DMS79 treated with DMSO at 0.1 percent for 48 hours (cell line): ENCODE measurements at regions not wholly inside any gene's neighbourhood (a gene's known extent, or its start where the extent isn't known, plus 50 kb on each side); places are given as distances from the start of the nearest gene placed in this dataset.
"Not testable (repeated sequence)": the region's sequence is repeated elsewhere in the genome, so short reads cannot be mapped to it uniquely, and the experiment has no call there.

Experiments
- DNase-seq: peaks from one replicate; lab custom pipeline; 2025; lab: John Stamatoyannopoulos, UW

DNA sequence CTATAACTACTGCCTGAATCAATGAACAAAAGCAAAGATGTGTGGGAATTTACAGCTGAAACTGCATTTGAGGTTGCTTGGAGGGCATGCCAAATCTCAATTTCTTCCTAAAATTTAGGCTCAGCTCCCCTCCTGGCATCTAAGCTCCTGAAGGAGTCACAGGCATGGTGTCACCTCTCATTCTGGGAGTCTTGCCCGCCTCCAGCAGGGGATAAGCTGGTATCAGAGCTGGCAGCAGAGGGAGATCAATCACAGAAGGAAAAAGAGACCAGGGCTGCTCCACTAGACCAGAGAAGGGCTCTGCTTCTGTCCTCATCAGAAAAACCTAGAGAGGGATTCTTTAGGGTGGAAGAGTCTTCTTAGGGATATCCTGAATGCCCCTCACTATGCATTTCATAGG lies 150.4 kb upstream of the SLC6A11 start:
- no peak for DNase-seq

DNA sequence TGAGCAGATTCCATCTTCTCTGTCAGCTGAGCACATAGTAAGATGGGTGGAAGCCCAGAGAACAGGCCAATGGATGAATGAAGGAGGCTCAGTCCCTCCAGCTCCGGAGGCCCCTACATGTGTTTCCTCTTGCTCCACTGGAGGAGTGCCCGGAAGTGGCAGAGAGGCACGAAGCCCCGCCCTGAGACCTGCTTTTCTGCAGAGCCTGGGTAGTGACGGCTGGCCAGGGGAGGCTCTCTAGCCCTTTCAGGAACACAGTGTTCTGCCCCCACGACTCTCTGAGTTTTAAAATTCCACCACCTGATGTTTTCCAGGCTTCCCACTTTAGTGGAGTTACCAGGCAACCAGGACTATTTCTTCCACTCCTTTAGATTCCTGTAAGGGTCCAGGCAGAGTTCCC lies 149.4 kb upstream of the SLC6A11 start:
- DNase-seq: no peak

DNA sequence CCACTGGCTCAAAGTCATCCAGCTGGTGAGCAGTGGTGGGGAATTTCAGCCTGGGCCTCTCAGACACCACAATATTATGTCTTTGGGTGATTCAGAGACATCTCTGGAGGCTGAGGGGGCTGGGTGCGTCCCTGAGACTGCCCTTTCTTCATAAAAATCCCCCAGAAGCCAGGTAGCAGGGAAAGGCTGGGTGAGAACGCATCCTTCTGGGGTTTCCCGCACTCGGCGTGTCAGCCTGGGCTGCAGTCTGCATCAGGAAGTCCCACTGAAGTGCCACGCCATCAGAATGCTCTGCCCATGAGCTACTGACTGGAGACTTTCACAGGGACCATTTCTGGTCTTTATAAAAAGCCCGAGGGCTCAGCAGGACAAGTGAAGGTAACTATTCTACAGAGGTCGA lies 148.8 kb upstream of the SLC6A11 start:
- DNase-seq: no peak

DNA sequence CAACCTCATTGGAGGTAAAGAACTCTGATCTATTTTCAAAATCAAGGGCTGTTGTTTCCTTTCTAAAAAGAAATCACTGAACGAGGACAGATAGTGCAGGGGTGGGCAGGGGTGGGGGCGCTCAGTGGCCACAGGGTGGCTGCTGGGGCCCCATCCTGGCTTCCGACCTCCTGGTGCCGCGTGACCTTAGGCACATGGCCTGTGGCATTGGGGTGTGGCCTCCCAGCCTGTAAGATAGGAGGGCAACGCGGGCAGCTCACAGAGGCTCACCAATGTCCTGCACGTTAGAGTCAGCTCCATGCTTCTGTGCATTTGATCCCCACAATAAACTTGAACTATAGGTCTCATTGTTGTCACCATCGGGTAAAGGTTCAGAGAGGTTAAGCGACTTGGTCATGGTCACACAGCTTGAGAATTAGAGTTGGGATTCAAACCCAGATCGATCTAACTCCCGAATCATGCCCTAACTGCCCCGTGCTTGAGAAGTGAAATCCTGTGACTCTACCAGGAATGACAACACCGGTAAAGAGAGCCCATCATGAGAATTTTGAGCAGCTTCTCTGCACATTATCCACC lies 148.0 kb upstream of the SLC6A11 start:
- no peak for DNase-seq

DNA sequence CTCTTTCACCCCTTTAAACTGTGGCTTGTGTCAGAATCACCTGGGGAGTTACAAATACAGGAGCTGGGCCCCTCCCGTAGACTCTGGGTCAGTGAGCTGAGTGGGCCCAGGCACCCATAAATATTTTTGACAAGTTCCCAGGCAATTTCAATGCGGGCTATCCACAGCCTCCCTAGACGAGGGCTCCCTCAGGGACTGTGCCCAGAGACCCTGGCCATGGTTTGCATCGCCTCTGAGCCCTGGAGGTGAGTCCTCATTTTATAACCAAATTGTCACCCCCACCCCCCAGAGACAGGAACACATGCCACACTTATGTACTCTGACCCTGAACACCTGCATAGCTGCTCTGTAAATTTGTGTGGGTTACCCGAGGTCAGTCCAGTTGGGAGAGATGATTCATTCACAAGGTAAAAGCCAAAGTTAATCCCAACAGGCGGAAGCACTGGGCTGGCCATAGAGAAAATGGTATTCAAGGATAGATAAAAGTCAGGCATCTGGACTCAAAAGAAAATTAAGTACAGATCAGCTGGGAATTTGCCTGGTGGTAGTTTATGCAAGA lies 146.5 kb upstream of the SLC6A11 start:
- no peak for DNase-seq

DNA sequence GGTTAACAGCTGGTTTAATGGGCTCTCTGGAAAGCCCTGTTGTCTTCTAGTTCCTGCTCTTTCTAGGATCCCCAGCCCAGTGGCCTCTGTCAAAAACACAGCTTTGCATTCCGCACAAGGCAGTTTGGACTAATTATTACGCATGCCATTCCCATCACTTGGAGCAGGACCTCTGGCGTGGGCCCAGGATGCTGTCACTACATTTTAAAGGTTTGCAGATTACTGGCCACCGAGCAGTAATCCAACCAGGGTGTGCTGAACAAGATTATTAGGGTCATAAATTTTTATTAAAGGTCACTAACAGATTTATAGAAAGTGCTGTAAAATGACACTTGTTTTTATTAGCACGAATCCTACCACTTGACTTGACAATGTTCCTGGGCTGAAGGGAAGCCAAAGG lies 143.6 kb upstream of the SLC6A11 start:
- DNase-seq: no peak

DNA sequence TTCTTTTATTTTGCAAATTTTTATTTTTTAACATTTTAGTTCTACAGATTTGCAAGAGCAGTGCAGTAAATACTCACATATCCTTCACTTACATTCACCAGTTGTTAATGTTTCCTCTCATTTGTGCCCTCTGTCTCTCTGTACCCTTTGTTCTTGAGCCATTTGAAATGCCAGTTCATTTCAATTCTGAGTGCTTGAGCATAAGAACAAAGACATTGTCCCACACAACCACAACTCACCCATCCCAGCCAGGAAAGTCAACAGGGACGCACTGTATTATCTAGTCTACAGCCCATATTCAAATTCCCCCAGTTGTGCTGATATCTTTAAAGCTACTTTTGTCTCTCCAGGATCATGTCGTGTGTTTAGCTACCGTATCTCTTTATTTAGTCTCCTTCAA lies 141.4 kb upstream of the SLC6A11 start:
- DNase-seq: no peak

DNA sequence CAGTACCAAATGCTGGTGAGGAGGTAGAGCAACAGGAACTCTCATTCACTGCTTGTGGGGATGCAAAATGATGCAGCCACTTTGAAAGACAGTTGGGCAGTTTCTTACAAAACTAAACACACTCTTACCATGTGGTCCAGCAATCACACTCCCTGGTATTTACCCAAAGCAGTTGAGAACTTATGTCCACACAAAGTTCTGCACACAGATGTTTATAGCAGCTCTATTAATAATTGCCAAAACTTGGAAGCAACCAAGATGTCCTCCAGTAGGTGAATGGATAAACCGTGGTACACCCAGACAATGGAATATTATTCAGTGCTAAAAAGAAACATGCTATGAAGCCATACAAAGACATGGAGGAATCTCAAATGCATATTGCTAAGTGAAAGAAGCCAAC lies 139.1 kb upstream of the SLC6A11 start:
- DNase-seq: no peak

DNA sequence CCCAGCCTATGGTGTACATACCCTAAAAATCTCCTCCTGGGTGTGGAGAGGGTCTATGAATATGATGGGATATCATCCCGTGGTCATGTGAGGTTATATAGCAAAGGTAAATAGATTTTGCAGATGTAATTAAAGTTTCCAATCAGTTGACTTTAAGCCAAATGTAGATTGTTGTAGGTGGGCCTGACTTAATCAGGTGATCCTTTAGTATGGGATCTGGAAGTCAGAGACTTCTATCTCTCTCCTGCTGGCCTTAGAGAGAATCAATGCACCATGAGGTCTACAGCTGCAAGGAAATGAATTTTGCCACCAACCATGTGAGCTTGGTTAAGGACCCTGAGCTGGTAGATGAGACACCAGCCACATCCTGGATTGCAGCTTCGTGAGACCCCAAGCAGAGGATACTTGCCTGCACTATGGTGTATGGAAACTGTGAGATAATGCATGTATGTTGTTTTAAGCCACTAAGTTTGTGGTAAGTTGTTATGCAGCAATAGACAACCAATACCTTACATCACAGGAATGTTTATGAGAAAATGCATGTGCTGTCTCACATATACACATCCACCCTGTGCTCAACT lies 137.1 kb upstream of the SLC6A11 start:
- DNase-seq: no peak

DNA sequence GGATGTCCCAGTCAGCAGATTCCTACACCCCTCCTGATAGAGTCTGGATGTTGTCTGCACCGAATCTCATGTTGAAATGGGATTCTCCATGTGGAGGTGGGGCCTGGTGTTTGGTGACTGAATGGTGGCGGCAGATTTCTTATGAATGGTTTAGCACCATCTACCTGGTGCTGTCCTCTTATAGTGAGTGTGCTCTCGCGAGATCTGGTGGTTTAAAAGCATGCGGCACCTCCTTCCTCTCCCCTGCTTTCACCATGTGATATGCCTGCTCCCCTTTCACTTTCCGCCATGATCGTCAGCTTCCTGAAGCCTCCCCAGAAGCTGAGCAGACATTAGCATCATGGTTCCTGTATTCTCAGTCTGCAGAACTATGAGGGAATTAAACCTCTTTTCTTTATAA lies 135.2 kb upstream of the SLC6A11 start:
- DNase-seq: no peak

DNA sequence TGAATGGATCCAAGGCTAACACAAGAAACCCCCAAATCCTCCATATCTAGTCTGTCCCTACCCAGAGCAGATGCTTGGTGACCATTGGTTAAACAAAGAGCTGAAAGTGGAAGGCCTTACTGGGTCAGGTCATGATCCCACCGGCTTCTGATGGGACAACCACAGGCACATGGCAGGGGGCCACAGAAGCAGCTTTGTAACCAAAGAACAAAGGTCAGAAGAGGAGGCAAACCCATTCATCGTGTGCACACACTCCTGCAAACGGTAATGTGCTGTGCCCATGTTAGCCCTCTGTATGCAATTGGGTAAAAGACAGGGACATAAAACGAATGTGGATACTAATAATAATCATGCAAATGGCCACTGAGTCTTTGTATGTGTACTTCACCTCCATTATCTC lies 133.3 kb upstream of the SLC6A11 start:
- no peak for DNase-seq

DNA sequence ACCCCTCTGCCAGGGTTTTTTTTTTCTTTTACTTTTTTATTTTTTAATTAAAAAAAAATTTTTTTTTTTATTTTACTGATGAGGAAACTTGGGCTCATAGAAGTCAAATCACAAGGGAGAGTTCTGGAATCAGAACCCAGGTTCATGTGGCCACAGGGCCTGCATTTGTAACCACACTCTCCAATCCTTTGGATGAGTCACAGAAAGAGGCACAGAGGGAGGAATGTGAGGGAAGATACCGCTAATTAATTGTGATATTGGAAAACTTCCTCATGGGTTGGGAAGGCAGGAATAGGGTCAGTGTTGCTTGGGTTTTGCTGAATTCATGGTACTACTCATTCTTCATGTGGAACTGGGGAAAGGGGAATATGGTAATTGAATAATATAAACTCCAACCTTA lies 132.9 kb upstream of the SLC6A11 start:
- no peak for DNase-seq

DNA sequence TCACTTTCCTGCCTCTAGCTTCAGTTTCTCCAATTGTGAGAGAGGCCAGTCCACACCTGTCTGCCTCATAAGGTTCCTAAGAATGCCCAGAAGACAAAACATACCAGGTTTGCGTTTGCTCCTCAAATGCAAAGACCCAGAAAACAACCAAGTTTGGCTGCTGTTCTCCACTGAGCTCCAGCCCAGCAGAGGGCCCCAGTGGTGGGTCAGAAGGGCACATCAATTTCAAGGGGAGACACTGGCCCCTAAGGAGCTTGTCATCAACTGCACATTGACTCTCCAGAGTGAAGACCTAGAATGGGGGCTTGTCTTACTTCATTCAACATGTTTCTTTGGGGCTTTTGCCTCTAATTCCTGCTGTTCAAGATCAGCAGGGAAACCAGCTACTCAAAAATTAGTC lies 127.9 kb upstream of the SLC6A11 start:
- DNase-seq: no peak

DNA sequence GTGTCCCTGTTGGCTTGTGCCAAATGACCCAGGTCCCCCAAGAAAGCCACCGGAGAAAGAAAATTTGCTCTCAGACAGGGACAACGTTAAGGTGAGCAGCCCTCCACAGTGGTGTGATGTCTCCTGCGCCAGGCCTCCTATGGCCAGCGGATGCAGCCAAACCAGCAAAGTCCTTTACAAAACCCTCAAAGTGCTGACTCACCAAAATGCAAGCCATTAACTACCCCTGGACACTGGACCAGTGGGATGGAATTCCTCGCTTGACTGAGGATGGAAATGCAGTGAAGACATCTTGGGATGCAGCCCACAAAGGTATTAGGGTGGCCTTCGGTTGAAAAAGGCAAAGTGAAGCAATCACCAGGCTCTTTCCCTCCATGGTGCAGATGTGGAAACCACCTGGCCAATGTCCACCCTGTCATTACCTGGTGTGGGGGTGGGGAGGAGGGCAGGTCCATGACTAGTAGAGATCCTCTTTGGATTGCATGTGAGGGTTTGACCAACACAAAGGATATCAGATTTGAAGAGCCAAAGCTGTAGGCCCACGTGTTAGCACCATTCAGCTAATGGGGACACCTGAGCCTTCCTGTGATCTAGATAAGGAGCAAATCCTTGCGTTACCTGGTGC lies 127.4 kb upstream of the SLC6A11 start:
- no peak for DNase-seq

DNA sequence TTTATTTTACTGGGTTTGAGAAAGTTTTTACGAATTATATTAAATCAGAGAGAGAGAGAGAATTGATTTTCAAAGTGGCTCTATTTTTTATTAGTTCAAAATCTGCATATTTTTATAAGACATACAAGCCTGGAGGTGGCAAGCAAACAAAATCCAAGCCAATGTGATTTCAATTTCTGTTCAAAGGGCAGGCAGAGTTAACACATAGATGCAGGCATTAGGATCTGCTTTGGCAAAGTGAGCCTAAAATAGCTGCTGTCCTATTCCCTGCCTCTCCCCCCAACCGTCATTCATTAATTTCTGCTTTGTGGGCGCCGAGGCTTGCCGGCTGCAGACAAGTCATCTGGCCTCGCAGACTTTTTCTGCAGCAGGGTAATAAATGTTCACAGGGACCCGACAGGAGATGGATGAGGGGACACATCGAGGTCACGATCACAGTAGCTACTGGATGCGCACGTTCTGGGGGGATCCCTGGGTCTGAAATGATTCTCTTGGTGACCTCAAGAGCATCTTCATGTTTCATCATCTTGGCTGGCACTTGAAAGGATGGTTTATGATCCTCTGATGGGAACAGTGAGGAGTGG lies 123.9 kb upstream of the SLC6A11 start:
- DNase-seq: no peak

DNA sequence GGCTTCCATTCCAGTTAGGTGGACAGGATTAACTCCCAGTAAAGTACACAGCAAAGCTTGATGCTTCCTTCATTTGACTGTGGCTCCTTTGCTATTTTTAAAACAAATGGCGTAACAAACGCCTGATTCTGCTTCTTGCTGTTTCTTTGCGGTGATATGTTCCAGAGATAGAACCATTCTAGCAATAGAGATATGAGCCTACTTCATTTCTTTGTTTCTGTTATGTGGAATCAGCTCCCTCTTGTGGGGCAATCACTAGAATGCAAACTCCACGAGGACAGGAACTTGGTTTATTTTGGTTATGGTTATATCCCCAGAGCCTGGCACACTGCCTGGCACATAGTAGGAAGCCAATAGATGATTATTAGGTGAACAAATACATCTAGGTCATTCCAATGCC lies 122.6 kb upstream of the SLC6A11 start:
- no peak for DNase-seq

DNA sequence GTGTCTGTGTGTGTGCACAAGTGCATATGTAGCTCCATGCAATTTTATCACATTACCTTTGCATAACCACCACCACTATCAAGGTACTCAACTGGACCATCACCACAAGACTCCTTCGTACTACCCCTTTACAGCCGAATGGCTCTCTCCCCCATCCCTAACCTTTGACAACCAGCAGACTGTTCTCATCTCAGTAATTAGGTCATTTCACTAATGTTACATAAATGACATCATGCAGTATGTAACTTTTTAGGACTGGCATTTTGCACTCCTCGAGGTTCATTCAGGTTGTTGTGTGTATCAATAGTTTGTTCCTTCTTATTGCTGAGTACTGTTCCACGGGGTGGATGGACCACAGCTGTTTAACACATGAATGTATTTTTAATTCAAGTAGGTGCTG lies 121.8 kb upstream of the SLC6A11 start:
- DNase-seq: no peak

DNA sequence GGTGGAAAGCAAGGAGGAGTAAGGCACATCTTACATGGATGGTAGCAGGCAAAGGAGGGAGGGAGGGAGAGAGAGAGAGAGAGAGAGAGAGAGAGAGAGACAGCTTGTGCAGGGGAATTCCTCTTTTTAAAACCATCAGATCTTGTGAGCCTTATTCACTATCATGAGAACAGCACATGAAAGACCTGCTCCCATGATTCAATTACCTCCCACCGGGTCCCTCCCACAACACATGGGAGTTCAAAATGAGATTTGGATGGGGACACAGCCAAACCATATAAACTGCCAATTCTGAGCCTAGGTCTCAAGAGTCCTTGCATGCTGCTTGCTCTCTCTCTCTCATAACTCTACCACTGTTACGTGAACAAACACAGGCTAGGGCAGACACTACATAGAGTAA lies 120.8 kb upstream of the SLC6A11 start:
- not testable (repeated sequence) for DNase-seq

DNA sequence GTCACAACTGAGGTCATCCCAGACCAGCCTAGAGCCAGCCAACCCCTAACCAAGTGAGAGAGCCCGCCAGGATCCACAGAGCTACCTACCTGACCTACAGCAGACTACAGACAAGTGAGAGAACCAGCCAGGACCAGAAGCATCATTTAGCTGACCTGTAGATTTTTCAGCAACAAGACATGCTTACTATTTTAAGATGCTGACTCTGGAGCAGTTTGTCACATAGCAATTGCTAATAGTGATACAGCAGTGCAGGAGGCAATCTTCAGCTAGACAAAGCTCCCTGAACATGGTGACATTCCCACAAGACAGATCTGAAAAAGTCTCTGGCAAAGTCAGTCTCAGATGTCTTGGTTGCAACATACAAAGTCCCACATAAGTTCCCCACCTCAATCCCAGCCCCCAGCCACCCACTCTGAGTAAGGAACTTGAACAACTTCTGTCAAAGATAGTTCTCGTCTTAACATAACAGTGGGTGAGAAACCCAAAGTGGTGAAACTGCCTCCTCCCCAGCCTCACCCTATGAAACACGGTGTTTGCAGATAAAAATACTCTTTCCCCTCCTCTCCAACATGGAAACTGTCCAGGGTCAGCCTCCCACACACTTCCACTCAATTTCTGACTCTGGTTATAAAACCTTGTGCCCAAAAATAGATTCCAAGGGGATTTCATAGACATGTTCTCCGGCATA lies 120.3 kb upstream of the SLC6A11 start:
- no peak for DNase-seq

DNA sequence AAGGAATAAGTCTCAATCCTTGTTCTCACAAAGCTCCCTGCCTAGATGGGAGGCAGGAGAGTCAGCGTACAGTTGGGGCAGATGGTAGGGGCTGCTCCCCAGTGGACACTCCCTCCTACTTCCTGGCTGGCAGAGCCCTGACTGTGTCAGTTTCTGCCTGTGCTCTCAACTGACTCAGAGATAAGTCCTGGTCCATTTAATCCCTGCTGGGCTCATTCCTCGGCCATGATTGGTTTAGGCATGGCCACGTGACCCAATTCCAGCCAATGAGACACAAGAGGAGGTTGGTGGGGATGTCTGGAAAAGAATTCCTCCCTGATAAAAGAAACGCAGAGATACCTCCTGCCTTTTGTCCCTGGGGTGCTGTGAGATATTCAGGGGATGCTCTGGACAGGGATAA lies 118.1 kb upstream of the SLC6A11 start:
- no peak for DNase-seq

DNA sequence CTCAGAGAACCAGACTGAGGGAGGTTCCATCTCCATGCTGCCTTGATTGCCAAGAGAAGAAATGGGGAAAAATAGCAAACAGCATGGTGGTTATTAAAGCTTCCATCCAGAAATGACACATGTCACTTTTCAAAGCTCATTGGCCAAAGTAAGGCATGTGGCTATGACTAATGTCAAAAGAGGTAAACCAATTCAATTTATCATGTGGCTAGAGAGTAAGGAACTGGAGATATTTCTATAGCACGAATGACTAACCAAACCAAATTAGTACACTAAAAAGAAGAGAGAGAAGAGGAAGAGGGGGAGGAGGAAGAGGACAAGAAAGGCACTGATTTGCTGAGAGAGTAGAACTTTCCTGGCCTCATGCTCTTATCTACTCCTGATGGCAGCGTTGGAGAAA lies 115.2 kb upstream of the SLC6A11 start:
- DNase-seq: no peak

DNA sequence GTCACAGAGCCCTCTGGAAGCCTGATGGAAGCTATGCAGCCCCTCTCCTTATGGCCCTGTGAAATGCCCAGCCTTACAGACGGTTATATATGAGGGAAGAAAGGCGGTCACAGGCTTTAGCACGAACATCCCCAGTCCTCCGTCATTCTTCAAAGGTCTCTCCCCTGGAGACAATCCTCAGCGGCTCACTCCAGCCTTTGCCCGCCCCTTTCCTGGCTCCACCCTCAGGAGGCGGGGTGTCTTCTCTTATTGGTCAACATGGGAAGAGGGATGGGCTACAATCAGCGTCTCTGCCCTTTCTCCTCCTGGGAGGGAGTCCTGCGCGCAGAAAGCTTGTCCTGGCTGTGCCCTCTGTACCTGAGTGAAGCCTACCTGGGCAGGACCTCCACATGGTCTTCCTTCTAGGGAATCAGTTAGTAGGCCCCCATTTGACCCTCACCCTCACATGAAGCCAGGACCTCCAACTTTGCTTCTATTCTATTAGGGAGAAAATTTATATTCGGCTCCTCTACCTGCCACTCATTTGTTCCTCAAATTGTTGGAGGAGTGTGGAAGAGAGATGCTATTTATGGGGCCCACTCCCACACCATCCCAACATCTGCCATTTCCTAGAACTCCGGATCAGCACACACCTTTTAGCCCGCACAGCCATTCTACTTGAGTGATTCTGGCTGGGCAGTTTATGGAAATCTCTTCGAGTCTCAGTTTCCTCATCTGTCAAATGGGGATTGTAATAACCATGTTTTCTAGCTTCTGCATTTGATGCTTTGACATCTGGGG lies 112.9 kb upstream of the SLC6A11 start:
- DNase-seq: no peak
